AG09309 (cell line): ENCODE measurements at regions not wholly inside any gene's neighbourhood (a gene's known extent, or its start where the extent isn't known, plus 50 kb on each side); places are given as distances from the start of the nearest gene placed in this dataset.

Experiments
- DNase-seq: peaks from one replicate; pipeline ENCODE4 v3.0.0-alpha.2; 2010; ENCODE audit warnings: low read depth
- H3K4me3 ChIP-seq: 2 replicates; pipeline ENCODE4 v1.5.1; 2011; ENCODE audit warnings: mild to moderate bottlenecking, low read depth, low read length, moderate library complexity; ENCODE audit not compliant: control insufficient read depth
- TF ChIP-seq, protein P1 (sequence below): IDR thresholded peaks from 2 replicates; pipeline ENCODE4 v1.5.1; 2011; ENCODE audit warnings: mild to moderate bottlenecking, low read depth, low read length, inconsistent platforms; ENCODE audit not compliant: insufficient read depth, control insufficient read depth; ENCODE audit errors: missing control alignments

DNA sequence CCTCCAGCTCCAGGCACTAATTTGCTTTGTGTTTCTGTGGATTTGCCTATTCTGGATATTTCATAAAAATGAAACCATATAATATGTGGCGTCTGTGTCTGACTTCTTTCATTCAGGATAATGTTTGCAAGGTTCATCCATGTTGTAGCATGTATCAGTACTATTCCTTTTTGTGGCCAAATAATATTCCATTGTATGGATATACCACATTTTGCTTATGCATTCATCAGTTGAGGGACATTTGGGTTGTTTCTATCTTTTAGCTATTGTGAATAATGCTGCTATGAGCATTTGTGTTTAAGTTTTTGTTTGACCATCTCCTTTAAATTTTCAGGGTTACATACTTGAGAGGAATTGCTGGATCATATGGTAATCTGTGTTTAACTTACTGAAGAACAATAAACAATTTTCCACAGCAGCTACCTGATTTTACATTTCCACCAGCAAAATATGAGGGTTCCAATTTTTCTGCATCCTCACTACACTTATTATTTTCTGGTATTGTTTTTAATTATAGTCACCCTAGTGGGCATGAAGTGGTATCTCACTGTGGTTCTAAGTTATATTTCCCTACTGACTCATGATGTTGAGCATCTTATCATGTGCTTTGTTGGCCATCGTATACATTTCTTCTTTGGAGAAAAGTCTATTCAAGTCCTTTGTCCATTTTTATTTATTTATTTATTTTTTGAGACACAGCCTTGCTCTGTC is 63.9 kb downstream of the GCNT4 start:
- TF ChIP-seq, protein P1, sequence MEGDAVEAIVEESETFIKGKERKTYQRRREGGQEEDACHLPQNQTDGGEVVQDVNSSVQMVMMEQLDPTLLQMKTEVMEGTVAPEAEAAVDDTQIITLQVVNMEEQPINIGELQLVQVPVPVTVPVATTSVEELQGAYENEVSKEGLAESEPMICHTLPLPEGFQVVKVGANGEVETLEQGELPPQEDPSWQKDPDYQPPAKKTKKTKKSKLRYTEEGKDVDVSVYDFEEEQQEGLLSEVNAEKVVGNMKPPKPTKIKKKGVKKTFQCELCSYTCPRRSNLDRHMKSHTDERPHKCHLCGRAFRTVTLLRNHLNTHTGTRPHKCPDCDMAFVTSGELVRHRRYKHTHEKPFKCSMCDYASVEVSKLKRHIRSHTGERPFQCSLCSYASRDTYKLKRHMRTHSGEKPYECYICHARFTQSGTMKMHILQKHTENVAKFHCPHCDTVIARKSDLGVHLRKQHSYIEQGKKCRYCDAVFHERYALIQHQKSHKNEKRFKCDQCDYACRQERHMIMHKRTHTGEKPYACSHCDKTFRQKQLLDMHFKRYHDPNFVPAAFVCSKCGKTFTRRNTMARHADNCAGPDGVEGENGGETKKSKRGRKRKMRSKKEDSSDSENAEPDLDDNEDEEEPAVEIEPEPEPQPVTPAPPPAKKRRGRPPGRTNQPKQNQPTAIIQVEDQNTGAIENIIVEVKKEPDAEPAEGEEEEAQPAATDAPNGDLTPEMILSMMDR, result no peak
- no peak overlapping the region for H3K4me3 ChIP-seq
- DNase-seq, result no peak

DNA sequence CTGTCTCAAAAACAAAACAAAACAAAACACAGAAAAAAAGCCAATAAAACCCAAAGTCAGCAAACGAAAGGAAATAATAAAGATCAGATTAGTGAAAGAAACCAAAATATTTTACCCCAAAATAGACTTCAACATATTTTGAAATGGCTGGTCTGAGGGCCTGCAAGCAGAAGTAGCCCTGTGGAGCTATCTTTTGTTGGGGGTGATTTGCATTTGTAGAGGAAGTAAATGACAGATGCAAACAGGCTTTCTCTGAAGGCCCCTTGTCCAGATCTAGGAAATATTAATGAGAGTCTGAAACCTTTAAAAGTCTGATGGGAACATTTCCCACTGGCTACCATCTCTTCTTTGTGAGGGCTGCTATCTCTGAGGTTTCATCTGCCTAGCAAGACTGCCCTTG is 74.0 kb downstream of the GCNT4 start:
- TF ChIP-seq, protein P1, result no peak
- no peak for DNase-seq
- no peak overlapping the region for H3K4me3 ChIP-seq

DNA sequence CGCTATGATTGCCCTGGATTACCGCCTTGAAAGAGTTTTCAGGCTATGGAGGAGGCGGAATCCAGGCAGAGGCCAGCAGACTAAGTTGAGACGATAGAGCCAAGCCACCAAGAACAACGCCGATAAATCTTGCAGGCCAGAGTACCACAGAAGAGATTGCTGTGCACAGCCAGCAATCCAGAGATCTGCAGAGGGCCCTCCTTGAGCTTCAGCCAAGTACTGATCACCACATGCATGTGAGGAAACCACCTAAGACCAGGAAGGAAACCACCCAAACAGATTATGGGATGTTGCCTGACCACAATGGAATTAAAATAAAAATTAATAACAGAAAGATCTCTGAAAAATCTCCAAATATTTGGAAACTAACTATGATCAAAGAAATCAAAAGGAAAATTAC is 74.9 kb downstream of the GCNT4 start:
- DNase-seq, result no peak
- TF ChIP-seq, protein P1, result no peak
- no peak overlapping the region for H3K4me3 ChIP-seq

DNA sequence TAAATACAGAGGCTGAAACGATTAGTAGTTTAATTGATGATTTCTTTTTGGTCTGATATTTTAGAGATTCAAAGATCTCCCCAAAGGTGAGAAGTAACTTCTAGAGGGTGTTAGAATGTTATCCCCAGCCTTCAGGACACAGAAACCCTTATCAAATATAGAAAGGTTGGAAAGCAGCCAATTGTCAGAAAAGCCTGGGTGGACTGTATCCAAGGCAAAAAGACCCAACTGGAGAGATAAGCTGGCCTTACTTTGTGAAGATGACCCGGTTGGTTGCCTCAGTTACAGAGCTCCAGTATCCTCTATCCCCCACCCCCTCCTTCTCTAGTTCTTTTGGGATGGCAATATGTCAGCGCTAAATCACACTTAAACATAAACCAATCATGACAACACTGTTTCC is 75.7 kb downstream of the GCNT4 start:
- no peak for DNase-seq
- no peak overlapping the region for H3K4me3 ChIP-seq
- TF ChIP-seq, protein P1, result no peak

DNA sequence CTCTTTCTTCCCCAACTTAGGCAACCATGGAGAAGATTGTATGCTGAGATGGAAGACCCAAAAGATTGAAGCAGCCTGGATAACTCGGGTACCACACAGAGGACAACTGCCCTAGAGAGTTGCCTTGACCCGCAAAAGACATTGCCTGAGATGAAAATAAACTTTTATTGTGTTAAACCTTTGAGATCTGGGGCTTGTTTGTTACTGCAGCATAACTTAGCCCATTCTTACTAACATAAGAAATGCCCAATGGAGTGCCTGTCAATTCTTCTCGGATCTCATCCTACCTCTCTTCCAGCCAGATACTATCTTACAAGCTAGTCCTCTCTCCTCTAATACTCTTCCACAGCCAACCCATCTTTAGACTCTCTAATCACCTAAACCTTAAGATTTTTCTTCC is 76.8 kb downstream of the GCNT4 start:
- DNase-seq, result no peak
- TF ChIP-seq, protein P1, result no peak
- no peak overlapping the region for H3K4me3 ChIP-seq

DNA sequence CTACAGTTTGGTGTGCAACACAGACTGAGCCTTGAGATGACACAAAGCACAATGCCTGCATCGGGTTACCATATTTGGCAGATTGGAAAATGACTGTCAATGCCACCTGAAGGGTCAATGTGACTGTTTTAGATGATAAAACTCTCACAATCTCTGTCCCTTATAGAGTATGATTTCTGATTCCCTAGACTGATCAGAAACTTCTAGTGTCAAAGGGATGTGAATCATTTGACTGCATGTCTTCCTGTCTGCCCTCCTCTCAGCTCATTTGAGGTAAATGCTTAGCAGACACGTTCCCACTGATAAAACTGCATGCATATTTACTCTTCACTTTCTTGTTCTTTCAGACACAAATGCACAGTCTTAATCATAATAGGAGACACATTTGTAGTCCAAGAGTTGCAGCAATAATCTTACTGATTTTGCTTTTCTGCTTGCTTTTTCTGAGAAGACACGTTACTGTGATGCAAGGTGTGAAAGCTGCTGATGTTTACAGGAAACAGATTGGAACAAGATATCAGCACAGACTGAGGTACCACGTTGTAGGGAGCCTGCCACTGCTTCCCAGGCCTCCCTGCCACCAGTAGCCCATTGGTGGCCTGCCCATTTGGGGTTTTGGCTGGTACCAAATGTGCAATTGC is 77.8 kb downstream of the GCNT4 start:
- TF ChIP-seq, protein P1, result no peak
- no peak for DNase-seq
- no peak overlapping the region for H3K4me3 ChIP-seq

DNA sequence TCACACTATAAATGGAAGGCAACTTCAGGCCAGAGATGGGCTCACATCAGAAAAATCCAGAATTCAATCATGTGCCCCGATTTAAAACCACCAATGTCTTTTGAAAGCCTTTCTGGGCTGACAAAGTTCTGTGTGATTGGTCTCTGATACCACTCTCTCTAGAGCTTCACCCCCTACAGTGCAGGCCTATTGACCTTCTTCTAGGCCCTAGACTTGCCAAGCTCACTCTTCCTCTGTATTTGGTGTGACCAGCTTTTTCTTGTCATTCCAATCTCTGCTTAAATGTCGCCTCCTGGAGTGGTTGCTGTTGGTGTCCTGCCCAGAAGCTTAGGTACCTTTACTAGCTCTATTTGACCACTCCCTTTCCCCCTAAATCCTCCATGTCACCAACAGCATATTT is 78.7 kb downstream of the GCNT4 start:
- TF ChIP-seq, protein P1, result no peak
- DNase-seq, result no peak
- H3K4me3 ChIP-seq, result no peak overlapping the region
